ENCODE measurements at regions not wholly inside any gene's neighbourhood (a gene's known extent, or its start where the extent isn't known, plus 50 kb on each side); places are given as distances from the start of the nearest gene placed in this dataset.

- intact Hi-C loops (cut with micrococcal nuclease): no loop called here
Observed at GRCh38 chr6:77180326-77180725, 283.0 kb downstream of the HTR1B start.

GRCh38 chr6:77178821-77179220 is 284.5 kb downstream of the HTR1B start:
- intact Hi-C loops (cut with micrococcal nuclease): no loop called here

DNA sequence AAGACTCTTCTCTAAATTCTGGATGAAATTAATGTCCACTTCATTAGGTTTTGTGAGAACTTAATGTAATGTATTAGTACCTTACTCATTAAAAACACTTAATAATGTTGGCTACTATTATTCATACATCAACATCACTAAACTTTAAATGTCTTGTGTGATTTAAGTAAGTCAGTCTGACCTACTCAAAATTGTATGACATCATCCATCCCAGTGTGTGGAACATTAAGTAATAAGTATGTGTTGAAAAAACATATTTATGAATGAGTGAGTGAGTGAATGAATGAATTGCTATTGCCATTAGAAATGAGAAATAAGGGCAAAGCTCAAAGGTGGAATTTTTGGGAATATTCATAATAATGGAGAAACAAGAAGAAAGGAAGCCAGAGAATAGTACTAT is 285.8 kb downstream of the HTR1B start:
- intact Hi-C loops (cut with micrococcal nuclease): no loop called here

DNA sequence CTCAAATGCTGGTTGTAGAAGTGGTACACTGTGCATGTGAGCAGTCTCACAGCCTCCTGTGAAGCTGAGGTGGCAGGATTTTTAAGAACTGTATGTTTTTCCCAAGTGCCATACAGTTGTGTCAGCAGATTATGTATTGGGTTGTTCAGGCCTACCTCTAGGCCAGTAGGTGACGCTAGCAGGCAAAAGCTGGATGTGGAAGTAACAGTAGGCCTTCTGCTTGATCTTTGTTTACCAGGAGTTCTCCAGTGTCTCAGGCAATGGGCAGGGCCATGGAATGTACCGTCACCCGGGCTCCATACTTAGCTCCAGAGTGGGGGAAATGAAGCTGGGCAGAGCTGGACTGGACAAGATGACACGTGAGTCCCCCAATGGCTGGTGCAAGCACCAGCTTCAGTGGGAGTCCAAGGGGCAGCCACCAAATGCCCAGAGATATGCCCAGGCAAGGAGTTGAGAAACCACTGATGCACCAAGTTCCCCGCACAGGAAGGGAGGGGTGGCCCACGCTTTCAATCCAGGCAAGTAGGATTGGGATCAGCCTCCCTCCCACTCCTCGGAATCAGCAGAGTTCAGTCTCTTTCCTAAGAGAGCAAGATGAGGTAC is 289.7 kb downstream of the HTR1B start:
- intact Hi-C loops (cut with micrococcal nuclease): no loop called here

- intact Hi-C loops (cut with micrococcal nuclease): no loop called here
Observed at GRCh38 chr6:77172578-77172977, 290.7 kb downstream of the HTR1B start.

- intact Hi-C loops (cut with micrococcal nuclease): no loop called here
Observed at GRCh38 chr6:77159730-77160129, 303.6 kb downstream of the HTR1B start.

DNA sequence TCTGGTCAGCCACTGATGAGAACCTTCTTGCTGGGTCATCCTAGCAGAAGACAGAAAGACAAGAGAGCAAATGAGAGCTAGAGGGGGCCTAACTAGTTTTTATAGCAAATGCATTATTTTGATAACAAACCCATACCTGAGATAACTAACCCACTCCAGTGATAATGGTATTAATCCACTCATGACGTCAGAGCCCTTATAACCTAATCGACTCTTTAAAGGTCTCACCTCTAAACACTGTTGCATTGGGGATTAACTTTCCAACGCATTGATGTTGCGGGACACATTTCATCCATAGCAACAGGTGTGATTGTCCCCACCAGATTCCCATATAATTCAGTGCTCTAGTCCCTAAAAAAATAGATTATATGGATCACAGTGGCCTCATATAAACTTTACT is 312.1 kb downstream of the HTR1B start:
- intact Hi-C loops (cut with micrococcal nuclease): no loop called here

GRCh38 chr6:77150736-77151135 is 312.6 kb downstream of the HTR1B start:
- intact Hi-C loops (cut with micrococcal nuclease): no loop called here

DNA sequence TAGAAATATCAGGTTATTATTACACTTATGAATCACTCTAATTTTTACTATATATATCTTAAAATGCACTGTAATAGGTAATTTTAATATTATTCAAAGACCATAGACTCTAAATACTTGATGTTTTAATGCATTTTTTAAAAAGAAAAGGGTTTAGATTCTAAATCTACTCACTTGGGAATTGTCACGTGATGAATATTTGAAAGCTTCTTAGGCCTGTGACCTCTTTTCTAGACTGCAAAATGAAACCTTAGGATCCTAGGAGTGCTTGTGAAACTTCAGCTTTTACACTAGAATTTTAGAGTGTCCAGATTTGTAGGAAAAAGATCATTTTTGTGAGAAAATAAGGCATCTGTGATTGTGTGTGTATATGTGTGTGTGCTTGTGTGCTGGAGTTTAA is 318.0 kb downstream of the HTR1B start:
- intact Hi-C loops (cut with micrococcal nuclease): no loop called here

- intact Hi-C loops (cut with micrococcal nuclease): no loop called here
Observed at GRCh38 chr6:77143659-77144447, 319.4 kb downstream of the HTR1B start.

- intact Hi-C loops (cut with micrococcal nuclease): no loop called here
Observed at GRCh38 chr6:77136086-77136485, 327.2 kb downstream of the HTR1B start.

DNA sequence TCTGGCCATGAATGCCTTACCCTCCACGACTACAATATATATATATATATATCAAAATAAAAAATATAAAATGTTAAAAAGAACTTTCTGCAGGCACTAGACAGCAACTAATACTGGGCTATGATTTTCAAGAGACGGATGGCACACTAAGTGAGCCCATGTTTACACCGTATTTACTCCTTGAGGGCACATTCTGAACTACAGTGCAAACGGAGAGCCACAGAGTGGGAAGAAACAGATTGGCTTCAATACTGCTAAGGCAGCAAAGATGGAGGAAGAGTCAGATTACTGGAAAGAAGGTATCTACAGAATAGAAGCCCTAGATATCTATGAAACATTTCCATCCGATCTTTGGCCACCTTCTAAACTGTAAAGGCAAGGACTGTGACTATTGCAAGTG is 330.3 kb downstream of the HTR1B start:
- intact Hi-C loops (cut with micrococcal nuclease): no loop called here

DNA sequence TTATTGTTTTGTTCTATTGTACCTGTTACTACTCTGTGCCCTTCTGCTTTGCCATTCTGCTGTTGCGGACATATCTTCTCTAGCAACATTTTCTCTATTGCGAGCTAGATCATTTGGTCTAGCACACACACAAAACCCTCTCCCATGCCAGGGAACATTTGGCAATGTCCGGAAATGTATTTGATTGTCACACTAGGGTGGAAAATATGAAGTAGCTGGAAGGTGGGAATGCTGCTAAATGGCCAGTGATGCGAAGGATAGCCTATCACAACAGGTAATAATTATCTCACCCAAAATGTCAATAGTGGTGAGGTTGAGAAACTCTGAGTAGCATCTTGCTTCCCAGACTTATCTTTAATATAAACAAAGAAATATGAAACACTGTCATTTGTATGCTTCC is 331.9 kb downstream of the HTR1B start:
- intact Hi-C loops (cut with micrococcal nuclease): no loop called here

DNA sequence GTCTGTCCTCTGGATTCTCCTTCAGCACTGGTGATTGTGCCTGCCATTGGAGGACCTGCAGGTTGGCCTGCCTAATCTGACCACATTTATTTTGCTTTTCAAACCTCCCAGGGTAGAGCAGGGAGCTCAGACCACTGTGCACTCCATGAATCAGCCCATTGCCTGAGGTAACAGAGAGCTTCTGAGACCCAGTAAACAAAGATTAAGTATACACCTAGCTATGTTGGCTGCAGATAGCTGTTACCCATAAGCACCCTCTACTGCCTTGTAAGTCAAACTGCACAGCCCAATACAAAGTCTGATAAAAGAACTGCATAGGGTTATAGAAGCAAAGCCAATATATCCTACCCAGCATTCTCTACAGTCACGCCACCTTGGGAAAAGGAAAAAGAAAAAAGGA is 338.7 kb downstream of the HTR1B start:
- intact Hi-C loops (cut with micrococcal nuclease): no loop called here

DNA sequence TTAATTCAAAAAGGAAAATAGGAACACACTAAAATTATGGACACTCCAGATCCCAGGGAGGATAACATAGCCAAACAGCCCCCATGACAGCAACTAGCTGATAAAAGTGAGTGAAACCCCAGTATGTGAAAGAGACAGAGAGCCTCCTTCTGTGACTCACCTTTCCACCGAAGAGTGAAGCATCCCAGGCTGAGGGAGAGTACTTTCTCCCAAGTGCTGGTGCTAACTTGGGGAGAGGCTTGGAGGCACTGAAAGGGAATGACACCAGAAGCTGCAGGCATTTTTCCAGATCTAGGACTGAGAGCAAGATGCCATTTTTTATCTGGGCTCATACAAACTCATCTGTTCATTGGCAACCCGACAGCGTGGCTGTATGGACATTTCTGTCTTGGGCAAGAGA is 339.8 kb downstream of the HTR1B start:
- intact Hi-C loops (cut with micrococcal nuclease): no loop called here

GRCh38 chr6:77106992-77107391 is 356.3 kb downstream of the HTR1B start:
- intact Hi-C loops (cut with micrococcal nuclease): no loop called here

DNA sequence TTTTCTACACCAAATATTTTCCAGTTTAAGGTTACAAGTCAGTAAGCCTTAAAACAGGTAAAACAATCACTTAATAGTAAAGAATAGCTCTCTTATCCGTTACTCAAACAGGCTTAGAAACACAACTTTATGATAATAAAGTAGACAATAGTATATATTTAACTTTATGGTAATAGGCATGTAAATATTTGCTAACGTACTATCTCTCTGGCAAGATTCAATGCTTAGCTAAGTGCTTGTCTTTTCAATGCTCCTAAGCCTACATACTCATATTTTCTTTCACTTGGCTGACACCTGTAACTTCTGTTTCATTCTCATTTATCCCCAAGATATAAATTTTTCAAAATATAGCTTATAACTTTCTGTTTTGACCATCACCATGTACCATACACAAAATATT is 358.2 kb downstream of the HTR1B start:
- intact Hi-C loops (cut with micrococcal nuclease): no loop called here

- intact Hi-C loops (cut with micrococcal nuclease): no loop called here
Observed at GRCh38 chr6:77097940-77098339, 365.4 kb downstream of the HTR1B start.

DNA sequence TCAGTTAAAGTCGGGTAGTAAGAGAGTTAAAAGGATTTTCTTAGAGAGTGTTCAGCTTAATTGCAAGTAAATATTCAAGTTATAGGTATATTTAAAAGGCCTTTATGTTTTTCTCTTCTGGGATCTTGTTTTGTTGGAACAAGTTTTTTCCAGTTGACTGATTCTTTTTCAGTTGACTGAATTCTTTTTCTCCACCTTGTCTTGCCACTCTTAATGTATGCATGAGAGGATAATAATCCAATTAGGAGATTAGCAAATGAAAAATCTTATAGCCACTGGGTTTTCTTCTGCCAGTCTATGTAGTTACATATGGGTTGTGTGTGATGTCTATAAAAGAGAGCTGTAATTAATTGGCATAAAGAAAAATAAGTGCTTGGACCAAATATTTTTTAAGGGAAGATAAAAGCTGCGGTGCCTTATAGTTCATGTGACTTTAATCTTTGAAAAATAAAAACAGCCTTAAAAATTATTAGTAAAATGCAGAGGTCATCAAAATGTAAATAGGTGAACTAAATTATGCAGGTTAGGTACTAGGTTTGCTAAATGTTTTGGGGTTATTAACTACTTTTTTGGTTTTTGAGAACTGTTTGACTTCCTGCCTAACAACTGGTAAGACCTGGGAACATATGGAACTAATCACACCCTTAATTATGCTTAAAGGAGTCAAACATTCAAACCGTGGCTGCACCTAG is 367.2 kb downstream of the HTR1B start:
- intact Hi-C loops (cut with micrococcal nuclease): no loop called here

DNA sequence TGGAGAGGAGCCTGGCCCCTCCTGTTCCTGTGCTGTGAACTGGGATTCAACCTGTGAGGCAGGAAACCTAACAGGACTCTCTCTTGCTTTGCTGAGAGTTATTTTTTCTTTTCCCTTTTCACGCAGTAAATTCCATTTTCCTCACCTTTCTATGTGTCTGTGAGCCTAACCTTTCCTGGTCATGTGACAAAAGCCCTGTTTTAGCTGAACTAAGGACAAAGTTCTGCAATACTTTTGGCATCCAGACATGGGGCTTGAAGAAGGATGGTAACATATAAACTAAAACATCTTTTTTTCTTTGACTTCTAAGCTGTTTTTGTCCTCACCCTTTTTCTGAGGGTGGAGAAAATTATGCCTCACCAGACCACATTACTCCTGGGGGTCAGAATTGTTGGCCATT is 368.5 kb downstream of the HTR1B start:
- intact Hi-C loops (cut with micrococcal nuclease): no loop called here

- intact Hi-C loops (cut with micrococcal nuclease): no loop called here
Observed at GRCh38 chr6:77092971-77093370, 370.3 kb downstream of the HTR1B start.

DNA sequence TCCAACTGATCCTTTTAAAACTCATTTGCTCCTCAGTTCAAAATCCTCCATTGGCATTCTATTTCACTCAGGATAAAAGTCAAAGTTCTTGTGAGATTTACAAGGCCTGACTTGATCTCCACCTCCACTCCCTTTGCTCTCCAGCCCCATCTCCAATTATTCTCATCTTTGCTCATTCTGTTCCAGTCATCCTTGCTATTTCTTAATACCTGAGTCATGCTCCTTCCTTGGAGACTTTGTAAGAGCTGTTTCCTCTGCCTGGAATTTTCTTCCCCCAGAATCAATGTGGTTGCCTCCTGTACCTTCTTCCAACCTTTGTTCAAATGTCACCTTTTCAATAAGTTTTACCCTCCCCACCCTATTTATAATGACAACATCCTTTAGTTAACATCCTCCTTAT is 373.5 kb downstream of the HTR1B start:
- intact Hi-C loops (cut with micrococcal nuclease): no loop called here

Measured in T-helper 2 cell treated with Interferon-gamma antibody and Interleukin-4, amounts not matched to agents 100 ng/mL and 5 ng/mL, for 36 hours (primary cell).